Activated B cell treated with CpG ODN at 0.5 μM for 24 hours (primary cell): ENCODE measurements at regions not wholly inside any gene's neighbourhood (a gene's known extent, or its start where the extent isn't known, plus 50 kb on each side); places are given as distances from the start of the nearest gene placed in this dataset.

Experiments
- ATAC-seq: fragments of 200-7000 bp; cut with Tn5 transposase; one replicate; pipeline ENCODE4 v1.10.0; 2021; ENCODE audit warnings: low read depth, mild to moderate bottlenecking, moderate library complexity
- CTCF ChIA-PET: fragments of 350-600 bp; sonication (Branson Sonifier 250); formaldehyde crosslinking; loops from one replicate; lab custom pipeline; 2021; ENCODE audit warnings: antibody characterized with exemption; lab: Charles Lee
- POLR2A ChIA-PET: fragments of 350-600 bp; sonication (Branson Sonifier 250); formaldehyde crosslinking; loops from one replicate; lab custom pipeline; 2021; ENCODE audit warnings: antibody characterized with exemption; lab: Charles Lee
- DNase-seq: peaks from one replicate; pipeline ENCODE4 v3.0.0; 2022
- H3K27ac Mint-ChIP-seq: one replicate; pipeline ENCODE4 v1.8.0; 2020; ENCODE audit warnings: mixed read lengths
- H3K27me3 Mint-ChIP-seq: one replicate; pipeline ENCODE4 v1.8.0; 2021; ENCODE audit warnings: mixed read lengths
- H3K36me3 Mint-ChIP-seq: one replicate; pipeline ENCODE4 v1.8.0; 2021; ENCODE audit warnings: low read depth, mixed read lengths
- H3K4me1 Mint-ChIP-seq: one replicate; pipeline ENCODE4 v1.8.0; 2021; ENCODE audit warnings: mixed read lengths
- H3K4me3 Mint-ChIP-seq: one replicate; pipeline ENCODE4 v1.8.0; 2020; ENCODE audit warnings: mild to moderate bottlenecking, mixed read lengths
- H3K9me3 Mint-ChIP-seq: one replicate; pipeline ENCODE4 v1.8.0; 2020; ENCODE audit warnings: mixed read lengths
- CTCF ChIP-seq: fragments of 200-600 bp; IDR thresholded peaks from one replicate; pipeline ENCODE4 v1.8.0; 2022; ENCODE audit warnings: antibody characterized with exemption, mild to moderate bottlenecking
- intact Hi-C: fragments of 100-400 bp; cut with micrococcal nuclease; formaldehyde crosslinking; loops from one replicate; pipeline ENCODE4 v1.15.1; 2024

GRCh38 chr10:2929480-2930258 is 137.7 kb upstream of the PFKP start:
- CTCF ChIA-PET, result interaction anchor here (0.6 to 3.4 kb wide), 2 partner anchors 115 to 1819 kb away, joined by 3 to 48 read pairs; no protein-coding TSS in a partner anchor
- H3K4me1 Mint-ChIP-seq, result peaks cover 4% of the 10 kb centered on the region

DNA sequence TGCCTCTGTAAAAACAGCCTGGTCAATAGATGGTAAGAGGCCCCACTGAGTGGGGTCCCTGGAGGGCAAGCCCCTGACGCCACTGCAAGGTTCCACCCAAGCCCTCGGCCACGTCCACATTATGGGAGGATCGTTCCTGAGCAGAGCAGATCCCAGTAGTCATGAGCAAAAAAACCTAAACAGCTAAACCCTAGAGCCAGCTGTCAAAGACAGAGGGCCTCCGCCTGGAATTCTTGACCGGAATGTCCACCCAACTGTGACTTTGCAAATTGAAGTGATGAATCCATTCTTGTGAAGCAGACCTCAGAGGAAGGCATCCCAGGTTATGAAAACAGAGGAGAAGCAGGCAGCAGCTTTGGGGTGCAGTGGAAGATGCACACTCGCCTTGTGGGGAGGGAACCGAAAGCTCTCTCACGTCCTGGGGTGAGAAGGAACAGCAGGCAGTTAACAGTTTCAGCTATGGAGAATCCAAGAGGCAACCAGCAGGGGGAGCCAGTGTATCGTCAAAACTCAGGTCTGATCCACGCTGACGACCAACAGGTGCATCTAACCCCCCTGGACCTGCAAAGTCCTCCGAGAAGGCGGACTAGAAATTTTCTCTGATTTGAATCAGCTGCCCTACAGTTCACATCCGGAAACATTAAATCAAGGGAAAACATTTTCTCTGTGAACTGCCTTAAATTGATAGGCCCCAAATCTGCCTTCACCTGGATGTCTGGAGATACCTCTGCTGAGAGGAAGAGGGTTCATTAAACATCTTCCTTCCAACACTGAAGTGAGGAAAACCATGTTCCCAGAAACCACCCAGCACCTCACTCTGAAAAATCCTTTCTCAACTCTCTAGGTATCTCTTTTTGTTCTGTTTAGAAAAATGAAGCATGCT is 139.1 kb upstream of the PFKP start:
- peak; percentile 66 for ATAC-seq
- Mint-ChIP-seq H3K4me1 (peaks cover 4% of the 10 kb centered on the region), H3K36me3 (no peaks in the 10 kb centered on the region), H3K9me3 (no peaks in the 10 kb centered on the region), H3K4me3 (no peak overlapping the region), H3K27ac (no peak overlapping the region), H3K27me3 (peaks cover 13% of the 10 kb centered on the region)
- intact Hi-C loops, result loop anchor here (1.0 kb wide), 2 partner anchors 50 to 115 kb away; no protein-coding TSS in a partner anchor
- no peak for TF ChIP-seq CTCF
- POLR2A ChIA-PET, result no interaction called here
- DNase-seq, result peak; percentile 32
- CTCF ChIA-PET, result interaction anchor here (0.8 to 3.4 kb wide), 3 partner anchors 49 to 116 kb away, joined by 3 to 48 read pairs (median 3); no protein-coding TSS in a partner anchor

More at GRCh38 chr10:2929480-2930258, 137.7 kb upstream of the PFKP start:
- H3K4me3 Mint-ChIP-seq, result no peak overlapping the region
- no peak overlapping the region for H3K27ac Mint-ChIP-seq
- H3K27me3 Mint-ChIP-seq, result peaks cover 16% of the 10 kb centered on the region
- intact Hi-C loops, result no loop called here
- ATAC-seq, result no peak
- POLR2A ChIA-PET, result no interaction called here
- no peaks in the 10 kb centered on the region for H3K9me3 Mint-ChIP-seq
- DNase-seq, result no peak
- no peak for TF ChIP-seq CTCF
- no peaks in the 10 kb centered on the region for H3K36me3 Mint-ChIP-seq

DNA sequence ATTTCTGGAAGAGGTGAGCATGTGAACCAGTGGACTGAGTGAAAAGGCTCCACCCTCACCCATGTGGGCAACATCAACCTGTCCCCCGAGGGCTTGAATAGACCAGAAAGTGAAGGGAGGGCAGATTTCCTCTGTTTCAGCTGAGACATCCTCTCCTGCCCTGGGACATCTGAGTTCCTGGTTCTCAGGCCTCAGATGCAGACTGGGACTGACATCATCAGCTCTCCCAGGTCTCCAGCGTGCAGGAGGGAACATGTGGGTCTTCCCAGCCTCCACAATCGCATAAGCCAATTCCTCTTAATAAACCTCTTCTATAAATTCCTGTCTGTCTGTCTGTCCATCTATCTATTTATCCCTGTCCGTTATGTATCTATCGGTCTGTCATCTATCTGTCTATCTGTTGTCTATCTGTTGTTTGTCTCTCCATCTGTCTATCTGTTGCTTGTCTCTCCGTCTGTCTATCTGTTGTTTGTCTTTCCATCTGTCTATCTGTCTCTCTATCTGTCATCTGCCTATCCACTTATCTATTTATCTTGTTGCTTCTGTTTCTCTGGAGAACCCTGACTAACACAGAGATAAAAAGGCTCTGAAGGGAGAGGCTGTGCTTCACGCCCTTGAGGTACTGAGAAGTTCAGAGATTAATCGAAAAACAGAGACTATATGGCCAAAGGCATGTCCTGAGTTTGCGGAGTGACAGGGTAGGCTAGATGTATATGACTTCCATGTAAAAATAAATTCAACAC is 140.3 kb upstream of the PFKP start:
- Mint-ChIP-seq H3K4me1 (peaks cover 4% of the 10 kb centered on the region), H3K4me3 (no peak overlapping the region), H3K36me3 (no peaks in the 10 kb centered on the region), H3K27me3 (peaks cover 14% of the 10 kb centered on the region), H3K9me3 (no peaks in the 10 kb centered on the region), H3K27ac (no peak overlapping the region)
- ChIA-PET POLR2A (no interaction called here), CTCF (interaction anchor here (0.9 to 3.4 kb wide), 3 partner anchors 76 to 117 kb away, joined by 3 to 48 read pairs (median 4); no protein-coding TSS in a partner anchor)
- DNase-seq (no peak), ATAC-seq (no peak)
- no peak for TF ChIP-seq CTCF
- intact Hi-C loops, result no loop called here

DNA sequence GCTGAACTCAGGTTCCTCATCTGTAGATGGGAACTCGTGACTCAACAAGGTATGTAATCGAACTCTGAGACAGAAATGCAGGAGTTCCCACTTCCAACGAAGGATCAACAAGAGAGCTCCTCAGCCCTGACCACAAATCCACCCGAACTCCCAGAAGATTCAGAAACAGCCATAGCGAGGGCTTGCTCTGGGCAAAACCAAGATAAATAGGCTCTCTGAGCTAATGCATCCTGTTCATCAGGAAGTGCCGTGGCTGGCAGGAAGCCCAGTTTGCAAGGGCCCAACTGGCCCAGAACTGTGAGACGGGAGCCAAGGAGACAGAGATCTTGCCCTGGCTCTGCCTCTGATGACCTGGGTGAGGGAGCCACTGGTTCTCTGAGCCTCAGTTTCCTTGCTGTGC is 141.7 kb upstream of the PFKP start:
- H3K27me3 Mint-ChIP-seq, result peaks cover 19% of the 10 kb centered on the region
- ATAC-seq, result no peak
- H3K4me1 Mint-ChIP-seq, result peaks cover 4% of the 10 kb centered on the region
- intact Hi-C loops, result no loop called here
- no peak for DNase-seq
- ChIA-PET POLR2A (no interaction called here), CTCF (interaction anchor here (1.4 kb wide), 1 partner anchor 117 kb away, joined by 4 read pairs; no protein-coding TSS in a partner anchor)
- TF ChIP-seq CTCF, result no peak
- H3K4me3 Mint-ChIP-seq, result no peak overlapping the region
- no peaks in the 10 kb centered on the region for H3K9me3 Mint-ChIP-seq
- no peak overlapping the region for H3K27ac Mint-ChIP-seq
- H3K36me3 Mint-ChIP-seq, result no peaks in the 10 kb centered on the region
